HL-60 (cell line): ENCODE measurements at regions not wholly inside any gene's neighbourhood (a gene's known extent, or its start where the extent isn't known, plus 50 kb on each side); places are given as distances from the start of the nearest gene placed in this dataset.

Source experiments
- DNase-seq, 2 experiments: peaks; one replicate each; pipeline ENCODE4 v3.0.0-alpha.2; 2010 to 2020; ENCODE audit warnings: low read depth in 1 of 2, low spot score in 1 of 2
- H3K27ac ChIP-seq: fragments of 250-450 bp; sonication (Bioruptor Pico); replicated peaks from 2 replicates; pipeline ENCODE4 v1.5.1; 2020; ENCODE audit warnings: mild to moderate bottlenecking, moderate library complexity
- H3K27me3 ChIP-seq: fragments of 250-450 bp; sonication (Bioruptor Pico); 2 replicates; pipeline ENCODE4 v1.5.1; 2021; ENCODE audit warnings: mild to moderate bottlenecking, moderate library complexity; ENCODE audit not compliant: insufficient read depth, poor library complexity, severe bottlenecking
- H3K4me3 ChIP-seq: replicated peaks from 2 replicates; pipeline ENCODE4 v1.5.1; 2011; ENCODE audit warnings: mild to moderate bottlenecking, control low read depth, low read length; ENCODE audit not compliant: insufficient read depth
- CTCF ChIP-seq: IDR thresholded peaks from one replicate; pipeline ENCODE4 v1.5.1; 2011; ENCODE audit warnings: low read length, control low read depth, inconsistent platforms; ENCODE audit not compliant: insufficient read depth
- GABPA ChIP-seq: IDR thresholded peaks from 2 replicates; pipeline ENCODE4 v1.6.1; 2012; ENCODE audit warnings: low read depth
- POLR2AphosphoS5 ChIP-seq: IDR thresholded peaks from 2 replicates; pipeline ENCODE4 v1.6.1; 2012; ENCODE audit warnings: low read depth
- REST ChIP-seq: IDR thresholded peaks from 2 replicates; pipeline ENCODE4 v1.6.1; 2012; ENCODE audit warnings: low read depth; ENCODE audit not compliant: insufficient replicate concordance
- SPI1 ChIP-seq: IDR thresholded peaks from 2 replicates; pipeline ENCODE4 v1.6.1; 2012; ENCODE audit warnings: low read depth, mild to moderate bottlenecking, borderline replicate concordance

- Histone ChIP-seq H3K27me3 (no peaks in the 10 kb centered on the region), H3K4me3 (no peak overlapping the region), H3K27ac (no peak overlapping the region)
- no peak for TF ChIP-seq SPI1
- TF ChIP-seq REST = no peak
- no peak for TF ChIP-seq GABPA
- no peak for TF ChIP-seq CTCF
- TF ChIP-seq POLR2AphosphoS5 = no peak
- DNase-seq = no peak
Measured at GRCh38 chr11:70727021-70727420, 328.7 kb downstream of the CTTN start.

- no peak for DNase-seq
- H3K4me3 ChIP-seq = no peak overlapping the region
- TF ChIP-seq REST (no peak), SPI1 (no peak), CTCF (no peak), POLR2AphosphoS5 (no peak), GABPA (no peak)
- H3K27ac ChIP-seq = no peak overlapping the region
- no peaks in the 10 kb centered on the region for H3K27me3 ChIP-seq
Measured at GRCh38 chr11:70727899-70728620, 329.7 kb downstream of the CTTN start.

GRCh38 chr11:70729949-70730348 is 331.6 kb downstream of the CTTN start:
- no peaks in the 10 kb centered on the region for H3K27me3 ChIP-seq
- no peak overlapping the region for H3K27ac ChIP-seq
- no peak for DNase-seq
- TF ChIP-seq REST = no peak
- TF ChIP-seq SPI1 = no peak
- no peak for TF ChIP-seq GABPA
- no peak for TF ChIP-seq POLR2AphosphoS5
- TF ChIP-seq CTCF = no peak
- no peak overlapping the region for H3K4me3 ChIP-seq
